NCI-H2029 treated with DMSO at 0.1 percent for 48 hours (cell line): ENCODE measurements at regions not wholly inside any gene's neighbourhood (a gene's known extent, or its start where the extent isn't known, plus 50 kb on each side); places are given as distances from the start of the nearest gene placed in this dataset.

Source experiments
- DNase-seq: peaks from one replicate; lab custom pipeline; 2025; lab: John Stamatoyannopoulos, UW

GRCh38 chr5:124692950-124693349 is 53.5 kb downstream of the ZNF608 start:
- DNase-seq = peak; percentile 26

GRCh38 chr5:124692324-124692723 is 54.1 kb downstream of the ZNF608 start:
- no peak for DNase-seq

- no peak for DNase-seq
Measured at GRCh38 chr5:124689653-124690052, 56.8 kb downstream of the ZNF608 start.

DNA sequence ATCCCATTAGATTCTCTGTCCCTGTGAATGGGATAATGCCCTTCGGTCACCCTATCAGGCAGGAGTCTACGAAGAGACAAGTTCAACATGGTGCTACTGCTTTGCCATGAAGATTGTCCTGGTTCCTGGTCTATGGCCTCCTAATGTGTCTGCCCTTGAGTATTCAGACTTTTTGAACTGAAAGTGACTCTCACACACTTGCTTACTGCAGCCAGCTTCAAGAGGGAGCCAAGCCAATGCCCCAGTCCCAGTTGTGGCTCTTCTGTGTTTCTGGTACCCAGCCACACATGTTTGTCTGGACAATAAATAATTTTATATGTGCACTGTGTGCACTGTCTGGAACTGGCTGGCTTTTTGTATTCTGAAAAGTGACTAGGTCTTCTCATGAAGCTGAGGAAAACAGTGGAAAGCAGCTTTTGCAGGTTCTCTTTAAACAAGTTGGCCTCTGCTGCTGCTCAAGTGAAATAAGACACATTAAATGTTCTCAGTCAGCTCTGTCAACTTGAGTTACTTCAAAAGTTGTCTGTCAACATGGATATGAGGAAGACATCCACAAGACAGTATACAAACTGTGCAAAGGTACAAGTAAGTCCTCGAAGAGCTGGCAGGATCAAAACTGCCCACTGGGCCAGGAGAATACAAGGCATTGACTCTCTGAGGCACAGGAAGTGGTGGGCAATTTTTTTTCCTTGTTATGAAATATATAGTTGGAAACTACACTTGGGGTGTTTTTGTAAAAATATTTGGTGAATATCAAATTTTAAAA is 60.0 kb downstream of the ZNF608 start:
- DNase-seq = no peak

- no peak for DNase-seq
Measured at GRCh38 chr5:124685404-124685930, 61.0 kb downstream of the ZNF608 start.

DNA sequence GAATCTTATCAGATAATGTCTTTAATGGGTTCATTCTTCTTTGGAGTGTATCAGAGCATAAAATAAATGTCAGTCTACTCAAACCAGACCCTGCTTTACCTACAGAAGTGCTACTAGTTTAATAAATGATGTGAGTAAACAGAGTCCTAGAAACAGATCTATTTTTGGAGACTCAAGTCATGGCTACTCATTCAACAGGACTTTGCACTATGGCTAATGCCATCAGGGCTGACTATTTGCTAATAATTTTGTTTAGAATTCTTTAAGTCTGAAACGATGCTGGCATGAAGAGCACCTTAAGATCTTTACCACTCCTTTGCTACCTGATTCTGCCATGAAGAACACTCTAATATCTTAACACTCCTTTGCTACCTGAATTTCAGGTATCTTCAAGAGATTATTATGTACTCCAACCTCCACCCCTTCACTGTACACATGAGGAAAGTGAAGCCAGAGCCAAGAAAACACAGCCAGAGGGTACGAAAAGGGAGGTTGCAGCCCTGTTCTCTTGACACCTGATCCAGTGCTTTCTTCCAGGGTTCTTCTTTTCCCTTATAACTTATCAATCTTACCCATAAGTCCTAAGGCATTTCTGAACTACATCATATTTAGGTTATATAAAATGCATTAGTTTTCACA is 62.4 kb downstream of the ZNF608 start:
- DNase-seq = no peak

DNA sequence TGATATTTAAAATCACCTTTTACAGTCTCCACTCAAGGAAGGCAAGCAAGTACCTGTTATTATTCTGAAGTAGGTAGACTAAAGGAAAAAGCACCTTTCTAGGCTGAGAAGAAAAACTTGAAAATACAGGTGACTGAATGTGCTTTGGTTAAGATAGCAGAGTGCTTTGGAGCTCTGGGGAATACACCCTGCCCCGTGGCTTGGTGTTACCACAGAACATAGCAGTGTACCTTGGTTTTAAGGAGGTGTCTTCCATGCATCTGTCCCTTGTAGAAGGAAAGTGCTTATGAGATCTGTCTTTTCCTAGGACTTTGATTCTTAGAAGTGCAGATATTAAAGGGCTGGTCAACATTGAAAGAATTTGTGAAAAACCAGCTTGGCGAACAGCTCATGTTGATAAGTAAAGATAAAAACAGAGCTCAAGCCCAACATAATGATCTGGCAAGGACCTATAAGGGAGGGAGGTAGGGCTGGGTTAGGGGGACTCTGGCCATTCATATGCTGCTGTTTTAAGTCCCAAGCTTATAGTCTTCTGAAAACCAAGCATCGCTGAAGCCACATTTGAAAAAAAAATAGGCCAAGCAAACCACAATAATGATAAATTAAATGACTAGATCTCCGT is 66.8 kb downstream of the ZNF608 start:
- DNase-seq = no peak

DNA sequence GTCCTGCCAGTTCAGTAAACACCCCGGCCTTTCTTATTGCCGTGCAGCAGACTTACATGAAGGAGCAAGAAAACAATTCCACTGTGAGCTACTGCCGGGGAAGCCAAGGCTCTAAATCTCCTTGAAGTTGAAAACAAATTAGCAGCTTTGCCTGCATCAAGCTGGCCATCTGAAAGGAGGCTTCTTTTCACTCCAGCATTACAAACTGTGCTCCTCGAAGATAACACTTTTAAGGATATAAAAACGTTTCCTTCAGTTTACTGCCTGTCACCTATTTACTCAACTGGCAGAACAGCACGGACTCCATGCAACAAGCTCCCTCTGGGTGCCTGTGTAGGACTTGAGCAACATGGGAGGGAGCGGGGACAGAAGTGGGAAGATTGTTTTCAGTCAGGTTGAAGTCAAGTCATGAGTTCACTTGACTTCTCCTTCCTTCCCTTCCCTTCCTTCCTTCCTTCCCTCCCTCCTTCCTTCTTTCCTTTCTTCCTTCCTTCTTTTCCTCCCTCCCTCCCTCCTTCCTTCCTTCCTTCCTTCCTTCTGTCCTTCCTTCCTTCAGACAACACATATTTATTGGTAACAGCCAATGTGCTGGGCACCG is 67.4 kb downstream of the ZNF608 start:
- no peak for DNase-seq

- DNase-seq = no peak
Measured at GRCh38 chr5:124678468-124678867, 68.0 kb downstream of the ZNF608 start.

GRCh38 chr5:124677374-124678351 is 68.8 kb downstream of the ZNF608 start:
- DNase-seq = peak; percentile 78

- DNase-seq = no peak
Measured at GRCh38 chr5:124675931-124676846, 70.2 kb downstream of the ZNF608 start.

- no peak for DNase-seq
Measured at GRCh38 chr5:124671193-124671592, 75.2 kb downstream of the ZNF608 start.

- no peak for DNase-seq
Measured at GRCh38 chr5:124670722-124671184, 75.7 kb downstream of the ZNF608 start.

- no peak for DNase-seq
Measured at GRCh38 chr5:124669956-124670721, 76.3 kb downstream of the ZNF608 start.

GRCh38 chr5:124669300-124669648 is 77.2 kb downstream of the ZNF608 start:
- DNase-seq = no peak

DNA sequence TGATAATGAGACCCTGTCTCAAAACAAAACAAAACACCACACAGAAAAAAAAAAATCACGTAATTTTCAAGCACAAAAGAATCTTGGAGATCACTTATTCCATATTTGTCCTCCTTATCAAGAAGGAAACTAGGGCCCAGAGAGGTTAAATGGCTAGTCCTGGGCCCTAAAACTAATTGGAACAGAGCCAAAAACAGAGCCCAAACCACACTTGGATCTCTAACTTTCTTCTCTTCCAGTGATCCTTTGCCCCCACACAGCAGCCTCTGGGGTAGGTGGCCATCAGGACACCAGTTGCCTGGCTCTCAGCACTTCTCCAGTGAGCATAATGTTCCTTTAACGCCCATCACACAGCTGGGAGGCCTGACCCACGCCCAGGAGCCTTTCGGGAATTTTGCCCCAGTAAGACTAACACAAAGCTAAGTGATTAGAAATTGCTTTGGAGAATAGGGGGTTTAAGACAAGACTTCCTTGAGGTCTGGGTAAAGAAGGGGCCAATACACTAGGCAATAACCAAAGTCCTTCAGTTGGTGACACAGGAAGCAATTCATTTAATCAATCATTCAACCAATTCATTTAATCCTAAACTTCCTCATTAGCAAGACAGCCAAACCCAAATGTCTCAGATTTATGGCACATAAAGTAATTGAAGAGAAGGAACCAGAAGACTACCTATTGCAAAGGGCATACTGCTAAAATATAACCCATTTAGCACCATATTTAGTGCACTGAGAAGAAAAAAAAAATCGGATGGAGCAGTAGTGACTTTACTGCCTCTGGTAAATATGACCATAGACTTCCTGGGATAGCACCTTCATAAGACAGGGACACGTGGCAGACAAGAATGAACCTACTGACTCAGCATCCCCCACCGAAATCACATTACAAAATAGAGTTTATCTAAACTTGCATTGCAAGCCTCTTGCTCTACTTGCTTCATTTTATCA is 77.8 kb downstream of the ZNF608 start:
- no peak for DNase-seq

- no peak for DNase-seq
Measured at GRCh38 chr5:124665625-124666024, 80.8 kb downstream of the ZNF608 start.

- DNase-seq = no peak
Measured at GRCh38 chr5:124665035-124665434, 81.4 kb downstream of the ZNF608 start.
